Keratinocyte (primary cell): ENCODE measurements at regions not wholly inside any gene's neighbourhood (a gene's known extent, or its start where the extent isn't known, plus 50 kb on each side); places are given as distances from the start of the nearest gene placed in this dataset.

Experiments
- DNase-seq: peaks from one replicate; pipeline ENCODE4 v3.0.0-alpha.2; 2011; ENCODE audit warnings: low read depth, missing footprints, low spot score
- FAIRE-seq: peaks from 2 replicates; lab custom pipeline; 2011; peaks lifted over from hg19 to GRCh38; lab: Jason Lieb, UNC
- H2AFZ ChIP-seq: 2 replicates; pipeline ENCODE4 v1.6.0; 2012; ENCODE audit warnings: low read length, control low read depth, inconsistent platforms; ENCODE audit not compliant: control insufficient read depth
- H3K27ac ChIP-seq: 2 replicates; pipeline ENCODE4 v1.5.1; 2011; ENCODE audit warnings: low read length; ENCODE audit not compliant: control insufficient read depth, insufficient read depth
- H3K27me3 ChIP-seq: 3 replicates; pipeline ENCODE4 v1.6.0; 2011; ENCODE audit warnings: low read length; ENCODE audit not compliant: control insufficient read depth, insufficient read depth; ENCODE audit errors: extremely low read depth
- H3K36me3 ChIP-seq, 2 experiments: 2 replicates in 1 of 2; 3 replicates in 1 of 2; pipeline ENCODE4 v1.5.1; 2011; ENCODE audit warnings: low read length in 2 of 2, mild to moderate bottlenecking in 1 of 2; ENCODE audit not compliant: control insufficient read depth in 2 of 2, insufficient read depth in 2 of 2; ENCODE audit errors: extremely low read depth in 1 of 2
- H3K4me1 ChIP-seq: 3 replicates; pipeline ENCODE4 v1.5.1; 2011; ENCODE audit warnings: low read length; ENCODE audit not compliant: control insufficient read depth, insufficient read depth; ENCODE audit errors: extremely low read depth
- H3K4me2 ChIP-seq: 3 replicates; pipeline ENCODE4 v1.6.0; 2011; ENCODE audit warnings: low read depth, low read length; ENCODE audit not compliant: control insufficient read depth, insufficient read depth; ENCODE audit errors: extremely low read depth
- H3K4me3 ChIP-seq, 3 experiments: fragments of 200-600 bp in 1 of 3; sonication (generic) in 1 of 3; 2 replicates in 2 of 3; 3 replicates in 1 of 3; pipeline ENCODE4 v1.5.1; 2011 to 2016; ENCODE audit warnings: low read length in 3 of 3, mild to moderate bottlenecking in 3 of 3, control low read depth in 2 of 3, inconsistent platforms in 1 of 3, low read depth in 1 of 3, mixed read lengths in 1 of 3, mixed run types in 1 of 3, moderate library complexity in 1 of 3; ENCODE audit not compliant: control insufficient read depth in 2 of 3, insufficient read depth in 2 of 3; ENCODE audit errors: extremely low read depth in 1 of 3
- H3K79me2 ChIP-seq: 2 replicates; pipeline ENCODE4 v1.6.0; 2012; ENCODE audit warnings: low read length; ENCODE audit not compliant: control insufficient read depth, insufficient read depth
- H3K9ac ChIP-seq: 3 replicates; pipeline ENCODE4 v1.6.0; 2011; ENCODE audit warnings: low read length; ENCODE audit not compliant: control insufficient read depth, insufficient read depth; ENCODE audit errors: extremely low read depth
- H3K9me1 ChIP-seq: 3 replicates; pipeline ENCODE4 v1.6.0; 2011; ENCODE audit warnings: low read length; ENCODE audit not compliant: control insufficient read depth, insufficient read depth; ENCODE audit errors: extremely low read depth
- H3K9me3 ChIP-seq: 2 replicates; pipeline ENCODE4 v1.5.1; 2012; ENCODE audit warnings: low read depth, low read length; ENCODE audit not compliant: control insufficient read depth
- H4K20me1 ChIP-seq: 3 replicates; pipeline ENCODE4 v1.6.0; 2011; ENCODE audit warnings: low read length; ENCODE audit not compliant: control insufficient read depth, insufficient read depth; ENCODE audit errors: extremely low read depth
- EZH2 ChIP-seq: IDR thresholded peaks from one replicate; pipeline ENCODE4 v1.6.1; 2012; ENCODE audit warnings: inconsistent platforms, mild to moderate bottlenecking, low read length, moderate library complexity
- dilution Hi-C: fragments of 300-500 bp; cut with MboI; formaldehyde crosslinking; loops from one replicate; pipeline ENCODE4 v1.7.0; 2020; ENCODE audit warnings: low sequenced_read_pairs; ENCODE audit not compliant: extremely low pct_ligation_motif_present
- TF ChIP-seq, protein P1 (sequence below), 3 experiments: IDR thresholded peaks in 1 of 3; conservative IDR thresholded peaks in 1 of 3; optimal IDR thresholded peaks in 1 of 3; 2 replicates in 2 of 3; 3 replicates in 1 of 3; pipeline versions ENCODE3 to v1.5.1; 2011; ENCODE audit warnings: low read length in 3 of 3, mild to moderate bottlenecking in 3 of 3, moderate library complexity in 2 of 3, control low read depth in 1 of 3, inconsistent platforms in 1 of 3; ENCODE audit not compliant: insufficient read depth in 2 of 3; ENCODE audit errors: extremely low read depth in 1 of 3

DNA sequence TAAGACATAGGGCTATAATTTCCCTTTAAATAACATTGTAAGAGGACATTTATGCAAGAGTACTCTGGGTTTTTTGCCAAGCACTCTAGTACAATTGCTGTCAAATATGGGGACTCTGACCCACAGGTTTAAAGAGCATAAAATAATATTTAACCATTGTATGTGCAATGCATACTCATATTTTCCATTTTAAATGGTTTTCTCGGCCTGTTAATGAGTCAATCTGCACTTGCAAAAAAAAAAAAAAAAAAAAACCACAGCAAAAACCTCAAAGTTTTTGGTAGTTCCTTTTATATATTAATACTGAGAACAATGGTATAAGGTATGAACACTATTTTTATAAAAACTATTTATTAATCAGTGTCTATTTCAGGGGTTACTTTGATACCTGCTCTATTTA, 304.0 kb upstream of the CBLB start:
- Histone ChIP-seq H2AFZ (no peak overlapping the region), H3K9me3 (no peaks in the 10 kb centered on the region), H3K4me2 (no peak overlapping the region), H3K36me3 (no peaks in the 10 kb centered on the region), H3K27ac (no peak overlapping the region), H4K20me1 (no peaks in the 10 kb centered on the region), H3K9ac (no peak overlapping the region), H3K27me3 (no peaks in the 10 kb centered on the region), H3K4me3 (no peak overlapping the region), H3K4me1 (peaks cover 6% of the 10 kb centered on the region), H3K9me1 (no peaks in the 10 kb centered on the region), H3K79me2 (no peaks in the 10 kb centered on the region)
- no peak for TF ChIP-seq EZH2
- TF ChIP-seq, protein P1, sequence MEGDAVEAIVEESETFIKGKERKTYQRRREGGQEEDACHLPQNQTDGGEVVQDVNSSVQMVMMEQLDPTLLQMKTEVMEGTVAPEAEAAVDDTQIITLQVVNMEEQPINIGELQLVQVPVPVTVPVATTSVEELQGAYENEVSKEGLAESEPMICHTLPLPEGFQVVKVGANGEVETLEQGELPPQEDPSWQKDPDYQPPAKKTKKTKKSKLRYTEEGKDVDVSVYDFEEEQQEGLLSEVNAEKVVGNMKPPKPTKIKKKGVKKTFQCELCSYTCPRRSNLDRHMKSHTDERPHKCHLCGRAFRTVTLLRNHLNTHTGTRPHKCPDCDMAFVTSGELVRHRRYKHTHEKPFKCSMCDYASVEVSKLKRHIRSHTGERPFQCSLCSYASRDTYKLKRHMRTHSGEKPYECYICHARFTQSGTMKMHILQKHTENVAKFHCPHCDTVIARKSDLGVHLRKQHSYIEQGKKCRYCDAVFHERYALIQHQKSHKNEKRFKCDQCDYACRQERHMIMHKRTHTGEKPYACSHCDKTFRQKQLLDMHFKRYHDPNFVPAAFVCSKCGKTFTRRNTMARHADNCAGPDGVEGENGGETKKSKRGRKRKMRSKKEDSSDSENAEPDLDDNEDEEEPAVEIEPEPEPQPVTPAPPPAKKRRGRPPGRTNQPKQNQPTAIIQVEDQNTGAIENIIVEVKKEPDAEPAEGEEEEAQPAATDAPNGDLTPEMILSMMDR (optimal IDR thresholded peaks at IDR 0.05 in 1 of 3, IDR thresholded peaks at IDR 0.05 in 1 of 3, conservative IDR thresholded peaks at IDR 0.05 in 1 of 3; ENCODE audit: extremely low read depth in 1 of 3, insufficient read depth in 2 of 3, low read length in 3 of 3) = no peak
- dilution Hi-C loops = no loop called here
- DNase-seq (no peak), FAIRE-seq (no peak)

DNA sequence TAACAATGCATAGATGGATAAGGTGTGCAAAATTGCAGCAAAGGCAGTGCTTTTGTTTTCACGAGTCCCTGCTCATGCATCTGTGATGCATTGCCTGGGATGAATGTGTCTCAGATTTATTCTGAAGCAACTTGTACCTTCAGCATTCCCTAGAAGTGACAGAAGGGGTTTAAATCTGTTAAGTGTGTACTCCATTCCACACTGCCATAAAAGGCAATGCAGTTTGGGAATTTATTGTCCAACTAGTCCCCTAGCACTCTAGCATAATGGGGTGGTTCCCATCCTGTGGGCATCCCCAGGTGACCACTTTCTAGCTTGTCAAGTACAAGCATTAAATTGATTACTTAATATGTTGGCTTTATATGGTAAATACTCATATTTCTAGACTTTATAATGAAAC, 306.5 kb upstream of the CBLB start:
- Histone ChIP-seq H3K9me1 (no peaks in the 10 kb centered on the region), H3K27me3 (no peaks in the 10 kb centered on the region), H3K9ac (no peak overlapping the region), H4K20me1 (no peaks in the 10 kb centered on the region), H3K4me2 (no peak overlapping the region), H3K36me3 (no peaks in the 10 kb centered on the region), H3K9me3 (no peaks in the 10 kb centered on the region), H3K4me1 (no peaks in the 10 kb centered on the region), H3K79me2 (no peaks in the 10 kb centered on the region), H2AFZ (no peak overlapping the region), H3K27ac (no peak overlapping the region), H3K4me3 (no peak overlapping the region)
- FAIRE-seq (no peak), DNase-seq (no peak)
- dilution Hi-C loops = no loop called here
- TF ChIP-seq EZH2 = no peak

DNA sequence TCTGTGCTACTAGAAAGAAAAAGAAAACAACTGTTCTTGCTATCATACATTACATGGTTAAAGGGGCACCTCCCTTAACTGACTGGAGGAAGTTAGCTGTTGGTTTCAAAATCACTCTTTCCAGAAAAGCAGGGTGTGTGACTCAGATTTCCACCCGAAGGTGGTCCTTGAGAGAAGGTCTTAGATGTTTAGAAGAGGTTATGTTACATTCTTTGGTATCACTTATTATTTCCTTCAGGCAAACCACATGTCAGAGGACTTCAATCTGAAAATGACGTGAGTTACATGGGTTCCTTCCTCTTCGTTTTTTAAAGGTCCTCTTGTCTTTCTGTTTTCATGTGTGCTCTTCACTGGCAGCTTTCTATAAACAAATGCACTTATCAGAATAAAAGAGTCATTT, 307.9 kb upstream of the CBLB start:
- no peak for FAIRE-seq

More for the DNA sequence above, 307.9 kb upstream of the CBLB start:
- H3K79me2 ChIP-seq = no peaks in the 10 kb centered on the region
- H3K9me1 ChIP-seq = no peaks in the 10 kb centered on the region
- H3K27ac ChIP-seq = no peak overlapping the region
- no peak overlapping the region for H3K4me3 ChIP-seq
- no peaks in the 10 kb centered on the region for H3K9me3 ChIP-seq
- no peak overlapping the region for H3K4me2 ChIP-seq
- no peak for DNase-seq
- TF ChIP-seq, protein P1 (optimal IDR thresholded peaks at IDR 0.05 in 1 of 3, IDR thresholded peaks at IDR 0.05 in 1 of 3, conservative IDR thresholded peaks at IDR 0.05 in 1 of 3; ENCODE audit: extremely low read depth in 1 of 3, insufficient read depth in 2 of 3, low read length in 3 of 3) = no peak
- TF ChIP-seq EZH2 = no peak
- no peaks in the 10 kb centered on the region for H3K36me3 ChIP-seq
- H2AFZ ChIP-seq = peak overlapping the region; percentile 61
- H3K4me1 ChIP-seq = no peaks in the 10 kb centered on the region
- H3K9ac ChIP-seq = no peak overlapping the region
- no peaks in the 10 kb centered on the region for H3K27me3 ChIP-seq
- no peaks in the 10 kb centered on the region for H4K20me1 ChIP-seq
- dilution Hi-C loops = no loop called here
